ENCODE measurements at regions not wholly inside any gene's neighbourhood (a gene's known extent, or its start where the extent isn't known, plus 50 kb on each side); places are given as distances from the start of the nearest gene placed in this dataset.

- TF ChIP-seq, protein P1, sequence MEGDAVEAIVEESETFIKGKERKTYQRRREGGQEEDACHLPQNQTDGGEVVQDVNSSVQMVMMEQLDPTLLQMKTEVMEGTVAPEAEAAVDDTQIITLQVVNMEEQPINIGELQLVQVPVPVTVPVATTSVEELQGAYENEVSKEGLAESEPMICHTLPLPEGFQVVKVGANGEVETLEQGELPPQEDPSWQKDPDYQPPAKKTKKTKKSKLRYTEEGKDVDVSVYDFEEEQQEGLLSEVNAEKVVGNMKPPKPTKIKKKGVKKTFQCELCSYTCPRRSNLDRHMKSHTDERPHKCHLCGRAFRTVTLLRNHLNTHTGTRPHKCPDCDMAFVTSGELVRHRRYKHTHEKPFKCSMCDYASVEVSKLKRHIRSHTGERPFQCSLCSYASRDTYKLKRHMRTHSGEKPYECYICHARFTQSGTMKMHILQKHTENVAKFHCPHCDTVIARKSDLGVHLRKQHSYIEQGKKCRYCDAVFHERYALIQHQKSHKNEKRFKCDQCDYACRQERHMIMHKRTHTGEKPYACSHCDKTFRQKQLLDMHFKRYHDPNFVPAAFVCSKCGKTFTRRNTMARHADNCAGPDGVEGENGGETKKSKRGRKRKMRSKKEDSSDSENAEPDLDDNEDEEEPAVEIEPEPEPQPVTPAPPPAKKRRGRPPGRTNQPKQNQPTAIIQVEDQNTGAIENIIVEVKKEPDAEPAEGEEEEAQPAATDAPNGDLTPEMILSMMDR (IDR thresholded peaks at IDR 0.05; ENCODE audit: insufficient read depth, low read depth, low read length, missing control alignments) = no peak
Measured at GRCh38 chr2:6776125-6776524, 89.6 kb downstream of the CMPK2 start.

DNA sequence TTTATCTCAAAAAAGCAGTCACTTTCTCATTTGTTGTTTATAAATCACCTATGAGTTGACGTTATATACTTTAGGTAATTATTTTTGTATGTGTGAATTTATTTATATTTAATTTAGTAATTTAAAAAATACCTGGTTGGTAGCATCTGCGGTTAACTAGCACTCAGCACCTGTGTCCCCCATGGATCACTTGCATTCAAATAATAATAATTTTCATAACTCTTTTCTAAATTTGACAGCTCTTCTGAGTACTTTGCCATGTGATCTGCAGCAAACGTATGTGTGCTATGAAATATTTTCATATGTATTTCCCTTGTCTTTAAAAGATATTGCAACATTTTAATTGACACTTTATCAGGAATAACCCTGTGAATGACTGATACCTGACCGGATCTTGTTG, 88.1 kb downstream of the CMPK2 start:
- DNase-seq (ENCODE audit: low read depth) = no peak
- TF ChIP-seq, protein P1 (IDR thresholded peaks at IDR 0.05; ENCODE audit: insufficient read depth, low read depth, low read length, missing control alignments) = no peak
- H3K4me3 ChIP-seq (ENCODE audit: low read length) = no peak overlapping the region

More at GRCh38 chr2:6776125-6776524, 89.6 kb downstream of the CMPK2 start:
- DNase-seq (ENCODE audit: low read depth) = no peak
- no peak overlapping the region for H3K4me3 ChIP-seq (ENCODE audit: low read length)

- no peak overlapping the region for H3K4me3 ChIP-seq (ENCODE audit: low read length)
- TF ChIP-seq, protein P1 (IDR thresholded peaks at IDR 0.05; ENCODE audit: insufficient read depth, low read depth, low read length, missing control alignments) = no peak
- DNase-seq (ENCODE audit: low read depth) = no peak
Measured at GRCh38 chr2:6780765-6781274, 84.9 kb downstream of the CMPK2 start.

DNA sequence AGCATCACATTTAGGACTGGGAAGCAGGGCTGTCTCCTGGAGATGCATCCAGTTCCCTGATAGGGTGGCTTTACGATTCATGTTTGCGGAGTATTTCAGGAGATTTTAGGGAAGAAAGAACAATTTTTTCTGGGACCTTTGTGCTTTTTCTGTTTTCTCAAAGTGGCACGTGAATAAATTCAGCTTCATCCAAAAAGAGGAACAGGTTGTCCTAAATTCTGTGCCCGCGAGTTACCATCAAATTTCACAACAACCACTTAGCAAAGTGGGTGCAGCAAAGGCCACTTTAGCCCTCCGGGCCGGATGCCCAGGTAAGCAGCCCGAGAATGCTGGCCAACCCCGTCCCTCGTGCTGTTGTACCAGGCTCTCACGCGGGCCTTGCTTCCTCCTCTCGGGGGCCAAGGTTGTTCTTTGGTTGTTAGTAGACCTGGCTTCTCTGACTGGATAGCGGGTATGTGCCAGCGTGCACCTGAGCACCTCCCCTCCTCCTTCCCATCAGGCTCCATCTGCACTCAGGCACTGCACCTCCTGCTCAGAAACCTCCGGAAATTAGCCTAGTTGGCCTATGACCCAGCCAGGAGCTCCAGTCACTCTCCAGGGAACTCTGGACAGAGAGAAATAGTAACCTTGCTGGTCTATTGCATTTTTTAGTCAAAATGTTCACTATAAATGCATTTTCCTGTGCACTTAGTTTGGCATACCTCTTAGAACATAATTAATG, 83.0 kb downstream of the CMPK2 start:
- no peak for DNase-seq (ENCODE audit: low read depth)
- TF ChIP-seq, protein P1 (IDR thresholded peaks at IDR 0.05; ENCODE audit: insufficient read depth, low read depth, low read length, missing control alignments) = no peak
- no peak overlapping the region for H3K4me3 ChIP-seq (ENCODE audit: low read length)

GRCh38 chr2:6783238-6783614, 82.5 kb downstream of the CMPK2 start:
- TF ChIP-seq, protein P1 (IDR thresholded peaks at IDR 0.05; ENCODE audit: insufficient read depth, low read depth, low read length, missing control alignments) = no peak
- DNase-seq (ENCODE audit: low read depth) = no peak
- H3K4me3 ChIP-seq (ENCODE audit: low read length) = no peak overlapping the region

DNA sequence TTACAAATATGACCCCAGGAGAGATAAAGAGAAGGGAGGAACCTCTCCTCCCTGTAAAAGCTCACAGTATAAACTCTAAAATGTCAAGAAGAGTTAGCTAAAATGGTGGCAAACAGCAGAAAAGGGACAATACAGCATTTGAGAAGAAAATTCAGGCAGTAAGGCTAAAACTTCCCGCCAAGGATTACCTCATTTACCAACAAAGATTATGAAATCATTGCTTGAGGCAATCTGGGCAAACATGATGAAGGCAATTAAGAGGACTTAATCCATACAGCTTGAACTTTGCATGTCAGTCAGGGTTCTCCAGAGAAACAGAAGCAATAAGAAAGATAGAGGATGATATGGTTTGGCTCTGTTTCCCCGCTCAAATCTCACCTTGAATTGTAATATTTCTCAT, 81.4 kb downstream of the CMPK2 start:
- DNase-seq (ENCODE audit: low read depth) = peak; percentile 14
- TF ChIP-seq, protein P1 (IDR thresholded peaks at IDR 0.05; ENCODE audit: insufficient read depth, low read depth, low read length, missing control alignments) = no peak
- H3K4me3 ChIP-seq (ENCODE audit: low read length) = no peak overlapping the region

DNA sequence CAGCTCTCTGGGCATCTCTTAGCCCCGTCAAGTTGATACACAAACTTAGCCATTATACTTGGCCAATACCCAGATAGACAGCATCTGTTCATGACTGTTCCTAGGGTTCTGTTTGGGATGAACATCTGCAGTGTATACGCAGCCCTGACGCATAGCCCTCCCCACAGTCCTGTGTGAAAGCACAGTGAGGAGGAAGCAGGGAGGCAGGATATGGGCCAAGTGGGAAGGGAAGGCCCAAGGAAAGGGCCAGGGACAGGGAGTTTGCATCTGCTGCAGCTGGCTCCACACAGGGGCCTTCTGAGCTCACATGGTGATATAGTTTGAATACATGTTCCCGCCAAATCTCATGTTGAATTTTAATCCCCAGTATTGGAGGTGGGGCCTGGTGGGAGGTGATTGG, 80.2 kb downstream of the CMPK2 start:
- no peak overlapping the region for H3K4me3 ChIP-seq (ENCODE audit: low read length)
- no peak for DNase-seq (ENCODE audit: low read depth)
- TF ChIP-seq, protein P1 (IDR thresholded peaks at IDR 0.05; ENCODE audit: insufficient read depth, low read depth, low read length, missing control alignments) = no peak
